ENCODE measurements at regions not wholly inside any gene's neighbourhood (a gene's known extent, or its start where the extent isn't known, plus 50 kb on each side); places are given as distances from the start of the nearest gene placed in this dataset.

GRCh38 chr6:4463236-4463635 is 313.0 kb upstream of the CDYL start:
- TF ChIP-seq JUN (IDR thresholded peaks at IDR 0.05; ENCODE audit: borderline replicate concordance, insufficient read depth, insufficient read length, low read depth), result no peak
- TF ChIP-seq MYC (IDR thresholded peaks at IDR 0.05; ENCODE audit: low read depth, low read length), result no peak
- no peak for TF ChIP-seq EZH2 (IDR thresholded peaks at IDR 0.05; ENCODE audit: borderline replicate concordance, low read depth, low read length, severe bottlenecking)
- no peak for TF ChIP-seq MAX (IDR thresholded peaks at IDR 0.05; ENCODE audit: insufficient read depth, insufficient read length)
- no peak for TF ChIP-seq POLR2AphosphoS5 (IDR thresholded peaks at IDR 0.05; ENCODE audit: insufficient read depth, low read depth, low read length)
- TF ChIP-seq POLR2A (IDR thresholded peaks at IDR 0.05; ENCODE audit: low read depth, low read length), result no peak
- TF ChIP-seq CTCF (IDR thresholded peaks at IDR 0.05; ENCODE audit: extremely low read depth in 1 of 2, insufficient read depth in 1 of 2, low read depth in 1 of 2, low read length in 2 of 2), result no peak
- no peak for TF ChIP-seq GATA2 (IDR thresholded peaks at IDR 0.05; ENCODE audit: insufficient read depth, insufficient read length, low read depth, low read length)
- TF ChIP-seq FOS (IDR thresholded peaks at IDR 0.05; ENCODE audit: borderline replicate concordance, insufficient read depth, low read length), result no peak
- BruUV-seq (replicated peaks), result no TSS peak
- ChIA-PET CTCF (no interaction called here), POLR2A (no interaction called here)
- FAIRE-seq, result no peak
- H4K20me1 ChIP-seq (replicated peaks; ENCODE audit: control insufficient read depth, extremely low read depth, insufficient read depth, low read length), result no peaks in the 10 kb centered on the region
- H3K9me1 ChIP-seq (replicated peaks; ENCODE audit: control insufficient read depth, extremely low read depth, insufficient read depth, low read length), result no peaks in the 10 kb centered on the region
- dilution Hi-C loops (cut with MboI; ENCODE audit: extremely low pct_ligation_motif_present, low sequenced_read_pairs), result no loop called here
- H3K79me2 ChIP-seq (ENCODE audit: control insufficient read depth, insufficient read depth, low read length), result no peaks in the 10 kb centered on the region
- H3K27ac ChIP-seq (ENCODE audit: insufficient read depth, low read depth, low read length), result no peak overlapping the region
- peaks cover 21% of the 10 kb centered on the region for H3K4me1 ChIP-seq (ENCODE audit: control insufficient read depth, extremely low read depth, insufficient read depth, low read length)
- no peaks in the 10 kb centered on the region for H3K9me3 ChIP-seq (replicated peaks; ENCODE audit: control insufficient read depth, insufficient read depth, low read length)
- DNase-seq (ENCODE audit: low read depth, low spot score), result no peak
- intact Hi-C loops (cut with micrococcal nuclease), result no loop called here
- no peak overlapping the region for H3K4me2 ChIP-seq (ENCODE audit: insufficient read depth, low read length)
- H3K4me3 ChIP-seq (replicated peaks in 1 of 3; ENCODE audit: insufficient read depth in 1 of 3, low read depth in 1 of 3, low read length in 3 of 3), result no peak overlapping the region
- no peak overlapping the region for H3K9ac ChIP-seq (replicated peaks; ENCODE audit: extremely low read depth, insufficient read depth, low read length)
- H3K27me3 ChIP-seq (ENCODE audit: control insufficient read depth in 2 of 2, insufficient read depth in 2 of 2, low read length in 2 of 2), result no peaks in the 10 kb centered on the region
- no peak overlapping the region for H2AFZ ChIP-seq (ENCODE audit: low read depth, low read length)
- no peaks in the 10 kb centered on the region for H3K36me3 ChIP-seq (ENCODE audit: control insufficient read depth in 2 of 2, extremely low read depth in 1 of 2, insufficient read depth in 2 of 2, low read length in 2 of 2)
